Ishikawa (cell line): ENCODE measurements at regions not wholly inside any gene's neighbourhood (a gene's known extent, or its start where the extent isn't known, plus 50 kb on each side); places are given as distances from the start of the nearest gene placed in this dataset.

Experiments
- CEBPB ChIP-seq: IDR thresholded peaks from 2 replicates; pipeline ENCODE4 v1.6.1; 2012
- CREB1 ChIP-seq: IDR thresholded peaks from 2 replicates; pipeline ENCODE4 v1.6.1; 2012; ENCODE audit warnings: low read depth
- EGR1 ChIP-seq: IDR thresholded peaks from 2 replicates; pipeline ENCODE4 v1.6.1; 2012
- EP300 ChIP-seq: IDR thresholded peaks from 2 replicates; pipeline ENCODE4 v1.6.1; 2012; ENCODE audit warnings: borderline replicate concordance
- FOXM1 ChIP-seq: IDR thresholded peaks from 2 replicates; pipeline ENCODE4 v1.6.1; 2012; ENCODE audit warnings: low read depth, borderline replicate concordance
- MAX ChIP-seq: IDR thresholded peaks from 2 replicates; pipeline ENCODE4 v1.6.1; 2012
- NFIC ChIP-seq: IDR thresholded peaks from 2 replicates; pipeline ENCODE4 v1.6.1; 2012
- RAD21 ChIP-seq: IDR thresholded peaks from 2 replicates; pipeline ENCODE4 v1.6.1; 2012; ENCODE audit warnings: low read depth
- REST ChIP-seq: IDR thresholded peaks from 2 replicates; pipeline ENCODE4 v1.6.1; 2012; ENCODE audit warnings: low read depth, mild to moderate bottlenecking
- TAF1 ChIP-seq: IDR thresholded peaks from 2 replicates; pipeline ENCODE4 v1.6.1; 2012; ENCODE audit warnings: low read depth, mild to moderate bottlenecking
- TCF12 ChIP-seq: IDR thresholded peaks from 2 replicates; pipeline ENCODE4 v1.6.1; 2012; ENCODE audit warnings: low read depth
- TEAD4 ChIP-seq: IDR thresholded peaks from 2 replicates; pipeline ENCODE4 v1.6.1; 2012
- USF1 ChIP-seq: IDR thresholded peaks from 2 replicates; pipeline ENCODE4 v1.6.1; 2012
- YY1 ChIP-seq: IDR thresholded peaks from 2 replicates; pipeline ENCODE4 v1.6.1; 2012; ENCODE audit warnings: low read depth
- ZBTB7A ChIP-seq: IDR thresholded peaks from 2 replicates; pipeline ENCODE4 v1.6.1; 2012; ENCODE audit warnings: low read depth

GRCh38 chr16:47861999-47862398 lies 293.8 kb downstream of the ABCC12 start:
- TF ChIP-seq NFIC = no peak
- TF ChIP-seq EGR1 = no peak
- no peak for TF ChIP-seq USF1
- no peak for TF ChIP-seq CREB1
- no peak for TF ChIP-seq CEBPB
- no peak for TF ChIP-seq FOXM1
- no peak for TF ChIP-seq TAF1
- no peak for TF ChIP-seq MAX
- no peak for TF ChIP-seq TEAD4
- TF ChIP-seq REST = no peak
- no peak for TF ChIP-seq TCF12
- no peak for TF ChIP-seq EP300
- TF ChIP-seq ZBTB7A = no peak

GRCh38 chr16:47858333-47858982 lies 297.3 kb downstream of the ABCC12 start:
- TF ChIP-seq CEBPB = no peak
- no peak for TF ChIP-seq FOXM1
- TF ChIP-seq MAX = no peak
- TF ChIP-seq EP300 = no peak
- no peak for TF ChIP-seq NFIC
- no peak for TF ChIP-seq EGR1
- TF ChIP-seq RAD21 = no peak
- no peak for TF ChIP-seq USF1
- TF ChIP-seq TAF1 = no peak
- no peak for TF ChIP-seq TCF12
- TF ChIP-seq TEAD4 = no peak
- TF ChIP-seq ZBTB7A = no peak
- TF ChIP-seq YY1 = no peak
- TF ChIP-seq CREB1 = no peak
- no peak for TF ChIP-seq REST

- TF ChIP-seq CEBPB (no peak), NFIC (no peak), TEAD4 (no peak), EGR1 (no peak), MAX (no peak)
These were observed 300.4 kb downstream of the ABCC12 start for GRCh38 chr16:47855431-47855830.

- TF ChIP-seq MAX = no peak
- no peak for TF ChIP-seq ZBTB7A
- no peak for TF ChIP-seq TCF12
- no peak for TF ChIP-seq TAF1
- TF ChIP-seq RAD21 = no peak
- TF ChIP-seq REST = no peak
- TF ChIP-seq CEBPB = no peak
- TF ChIP-seq EP300 = no peak
- no peak for TF ChIP-seq USF1
- TF ChIP-seq NFIC = no peak
- TF ChIP-seq YY1 = no peak
- no peak for TF ChIP-seq TEAD4
- no peak for TF ChIP-seq EGR1
- no peak for TF ChIP-seq CREB1
- TF ChIP-seq FOXM1 = no peak
These were observed 301.1 kb downstream of the ABCC12 start for GRCh38 chr16:47854737-47855136.
